NCI-H1092 (cell line): ENCODE measurements at regions not wholly inside any gene's neighbourhood (a gene's known extent, or its start where the extent isn't known, plus 50 kb on each side); places are given as distances from the start of the nearest gene placed in this dataset.

Experiments
- DNase-seq: peaks from one replicate; lab custom pipeline; 2025; lab: John Stamatoyannopoulos, UW

DNA sequence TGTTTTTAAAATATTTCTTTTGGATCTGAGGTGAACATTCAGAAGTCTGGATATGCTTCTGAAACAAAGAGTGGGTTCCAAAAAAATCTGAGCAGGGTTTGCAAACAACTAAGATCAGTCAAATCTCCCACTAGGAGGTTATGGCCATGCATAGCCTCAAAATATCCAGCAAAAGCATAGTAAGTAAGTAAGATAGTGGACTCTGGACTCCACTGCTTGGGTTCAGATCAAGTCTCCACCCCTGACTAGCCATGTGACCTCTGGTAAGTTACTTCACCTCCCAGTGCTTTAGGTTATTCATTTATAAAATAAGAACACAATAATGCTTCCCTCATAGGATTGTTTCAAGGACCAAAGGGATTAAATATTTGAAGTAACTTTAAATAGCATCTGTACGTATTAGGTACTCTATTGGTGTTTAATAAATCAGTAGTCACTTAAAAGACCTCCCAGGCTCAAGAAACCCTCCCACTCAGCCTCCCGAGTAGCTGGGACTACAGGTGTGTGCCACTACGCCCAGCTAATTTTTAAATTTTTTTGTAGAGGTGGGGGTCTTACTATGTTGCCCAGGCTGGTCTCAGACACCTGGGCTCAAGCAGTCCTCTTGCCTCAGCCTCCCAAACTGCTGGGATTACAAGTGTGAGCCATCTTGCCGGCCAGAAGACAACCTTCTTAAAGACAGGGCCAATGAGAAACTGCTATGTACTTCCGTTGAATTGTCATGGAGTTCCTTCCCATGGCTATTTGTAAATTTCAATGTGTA is 95.7 kb upstream of the SOX5 start:
- no peak for DNase-seq

DNA sequence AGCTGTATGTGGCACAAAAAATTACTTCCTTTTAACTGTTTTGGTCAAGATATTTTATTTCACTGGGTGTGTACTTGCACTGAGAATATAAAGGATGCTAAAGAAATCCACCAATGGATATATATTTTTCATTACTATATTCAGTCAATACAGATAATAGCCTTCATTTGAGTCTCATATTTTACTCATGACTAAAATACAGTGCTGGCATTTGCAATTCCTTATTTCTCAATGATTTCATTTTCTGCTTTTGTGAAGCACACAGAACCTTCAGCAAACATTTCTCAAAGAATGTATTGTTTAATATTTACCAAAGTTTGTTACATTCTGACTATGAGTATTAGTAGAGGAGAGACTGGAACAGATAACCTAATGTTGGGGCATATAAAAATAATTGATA is 93.2 kb upstream of the SOX5 start:
- DNase-seq: no peak

GRCh38 chr12:24039113-24039525 is 89.6 kb upstream of the SOX5 start:
- no peak for DNase-seq

GRCh38 chr12:24038211-24038997 is 88.9 kb upstream of the SOX5 start:
- no peak for DNase-seq

- no peak for DNase-seq
These were observed 87.2 kb upstream of the SOX5 start for GRCh38 chr12:24036438-24037216.

GRCh38 chr12:24034894-24035293 is 85.4 kb upstream of the SOX5 start:
- no peak for DNase-seq

DNA sequence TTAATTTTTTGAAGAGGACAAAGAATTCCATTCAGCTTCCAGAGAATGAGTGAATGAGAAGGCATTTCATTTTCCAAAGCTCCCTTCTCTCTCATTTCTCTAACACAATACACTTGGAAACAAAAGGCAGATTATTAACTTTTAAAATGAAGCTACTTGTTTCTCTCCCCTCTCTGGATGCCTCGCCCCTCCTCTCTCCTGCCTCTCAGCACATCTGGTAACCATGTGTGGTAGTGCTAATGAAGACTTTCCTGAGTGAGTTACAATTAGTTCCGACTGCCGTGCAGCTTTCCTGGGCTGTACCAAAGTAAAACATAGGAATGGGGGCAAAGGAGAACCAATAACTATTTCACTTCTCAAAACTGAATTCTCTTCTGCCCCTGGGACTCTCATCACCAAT is 84.7 kb upstream of the SOX5 start:
- no peak for DNase-seq

- no peak for DNase-seq
These were observed 77.9 kb upstream of the SOX5 start for GRCh38 chr12:24027352-24027751.

DNA sequence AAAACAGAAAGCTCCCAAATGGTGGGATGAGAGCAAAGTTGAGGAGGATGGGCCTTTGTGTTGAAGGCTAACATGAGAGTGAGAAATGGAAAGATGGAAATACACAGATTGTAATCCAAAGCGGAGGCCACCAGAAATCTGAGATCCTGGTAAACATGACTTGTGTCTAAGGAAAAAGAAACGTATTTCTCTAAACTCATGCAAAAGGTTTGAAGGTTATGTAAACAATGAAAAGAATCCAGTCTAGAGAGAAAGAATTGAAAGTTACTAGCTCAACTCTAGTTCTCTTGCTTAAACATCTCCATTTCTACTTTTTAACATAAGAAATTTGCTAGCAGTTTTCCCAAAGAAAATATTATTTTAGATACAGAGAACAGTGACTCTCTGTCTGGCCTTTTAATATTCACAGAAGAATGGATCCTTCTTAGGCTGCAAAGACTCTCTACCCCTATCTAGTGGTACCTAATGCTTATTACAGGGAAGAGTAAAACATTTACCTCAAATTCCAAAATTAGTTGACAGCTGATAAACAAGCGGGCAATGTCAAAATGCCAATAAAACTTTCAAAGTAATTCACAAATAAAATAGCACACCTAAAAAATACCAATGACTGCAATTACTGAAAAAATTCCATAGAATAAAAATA is 75.8 kb upstream of the SOX5 start:
- no peak for DNase-seq

- no peak for DNase-seq
These were observed 73.6 kb upstream of the SOX5 start for GRCh38 chr12:24023081-24023480.

GRCh38 chr12:24021164-24021502 is 71.7 kb upstream of the SOX5 start:
- DNase-seq: no peak

DNA sequence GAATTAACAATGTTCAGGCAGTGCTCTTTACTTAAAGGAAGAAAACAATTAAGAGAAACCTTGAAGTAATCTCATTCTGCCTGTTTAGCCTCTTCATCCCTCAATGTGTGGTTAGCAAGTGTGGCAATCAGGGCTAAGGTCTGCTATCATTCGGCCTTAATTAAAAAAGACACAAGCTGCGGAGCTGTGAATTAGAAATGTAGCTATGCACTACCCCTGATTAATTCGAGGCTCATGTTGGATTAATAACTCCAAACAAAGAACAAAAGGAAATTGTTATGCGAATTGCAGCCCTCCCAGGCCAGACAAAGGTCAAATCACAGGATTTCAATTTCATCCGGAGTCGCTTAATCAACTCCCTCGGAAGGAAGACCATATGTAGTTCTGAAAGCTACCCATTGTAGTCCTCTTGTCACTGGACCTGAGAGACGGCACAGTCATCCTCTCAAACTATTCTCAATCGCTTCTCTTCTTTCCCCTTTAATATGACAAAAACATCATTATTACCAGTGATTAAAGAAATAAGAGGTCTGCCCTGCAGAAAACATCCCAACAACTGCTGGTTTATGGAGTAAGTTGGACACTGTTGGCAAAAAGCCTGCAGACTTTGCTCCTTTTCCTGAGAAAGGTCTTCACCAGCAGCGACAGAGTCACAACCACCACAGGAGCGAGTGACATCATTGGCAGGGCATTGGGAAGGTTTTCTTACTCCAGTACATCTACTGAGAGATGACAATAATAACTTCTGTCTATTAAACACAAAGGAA is 71.1 kb upstream of the SOX5 start:
- no peak for DNase-seq

DNA sequence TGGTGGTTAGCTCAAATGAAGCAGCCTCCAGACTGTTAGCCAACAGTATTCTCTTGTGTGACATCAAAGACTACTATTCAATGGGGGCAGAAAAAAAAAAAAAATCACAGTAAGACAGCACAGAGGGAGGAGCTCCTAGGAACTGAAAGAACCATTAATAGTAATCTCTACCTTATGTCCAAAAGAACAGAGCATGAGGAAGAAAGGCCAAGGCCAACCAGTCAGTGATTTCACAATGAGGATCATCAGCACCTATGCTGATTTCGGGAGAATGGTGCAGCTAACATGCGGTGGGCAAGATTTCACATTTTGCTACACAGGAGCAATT is 66.3 kb upstream of the SOX5 start:
- no peak for DNase-seq

GRCh38 chr12:24014915-24015832 is 65.7 kb upstream of the SOX5 start:
- no peak for DNase-seq

DNA sequence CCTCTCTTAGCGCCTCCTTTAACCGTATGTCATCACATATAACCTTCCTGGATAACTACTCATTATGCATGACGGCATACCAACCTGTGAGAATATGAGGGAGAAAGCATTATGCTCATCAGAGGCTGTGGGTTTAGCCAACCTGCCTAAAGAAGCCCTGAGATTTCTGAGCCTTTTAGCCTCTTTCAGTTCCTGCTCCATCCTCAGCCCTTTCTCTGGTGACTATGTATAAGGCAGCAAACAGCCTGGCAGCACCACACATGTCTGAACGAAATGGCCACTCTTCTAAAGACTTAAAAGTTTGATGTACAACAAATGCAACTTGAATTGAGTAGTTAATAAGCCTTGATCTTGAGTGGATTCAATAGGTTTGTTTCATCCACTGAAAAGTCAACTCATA is 64.8 kb upstream of the SOX5 start:
- DNase-seq: no peak

DNA sequence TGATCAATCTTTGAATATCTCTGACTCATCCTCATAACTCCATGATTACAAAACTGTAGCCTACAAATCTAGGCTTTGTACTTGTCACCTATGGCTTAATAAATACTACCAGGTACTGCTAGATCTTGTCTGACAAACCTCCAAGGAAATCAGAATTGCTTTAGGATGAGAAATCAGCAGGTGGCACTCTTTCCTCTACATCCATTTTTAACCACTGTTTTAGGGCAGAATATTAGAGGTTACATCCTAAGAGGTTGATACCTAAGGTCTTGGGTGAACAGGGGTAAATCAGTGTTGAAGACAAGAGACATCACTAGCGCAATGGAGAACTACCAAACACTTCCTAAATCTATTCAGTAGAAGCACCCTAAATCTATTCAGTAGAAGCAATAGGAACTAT is 63.1 kb upstream of the SOX5 start:
- no peak for DNase-seq

- DNase-seq: no peak
These were observed 62.5 kb upstream of the SOX5 start for GRCh38 chr12:24011927-24012507.

DNA sequence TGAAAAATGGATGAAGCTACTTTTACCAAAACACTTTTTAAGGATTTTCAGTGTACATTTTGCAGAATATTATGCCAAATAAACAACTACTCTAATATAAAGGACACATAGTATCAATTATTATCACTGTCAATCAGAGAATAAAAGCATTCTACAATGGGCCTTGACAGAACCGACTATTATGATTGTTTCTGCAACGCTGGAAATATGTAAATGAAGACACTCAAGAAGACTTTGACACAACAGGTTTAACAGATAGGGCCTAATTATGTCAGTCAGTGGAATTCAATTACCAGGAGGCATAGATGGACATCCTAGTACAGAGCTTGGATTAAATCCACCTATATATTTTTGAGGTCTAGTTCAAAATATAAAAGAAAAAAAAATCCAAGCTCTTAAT is 58.7 kb upstream of the SOX5 start:
- no peak for DNase-seq
